HG02623 (cell line): ENCODE measurements at regions not wholly inside any gene's neighbourhood (a gene's known extent, or its start where the extent isn't known, plus 50 kb on each side); places are given as distances from the start of the nearest gene placed in this dataset.

Experiments
- ATAC-seq: cut with Tn5 transposase; IDR thresholded peaks from one replicate; pipeline ENCODE4 v1.9.1; 2021; ENCODE audit warnings: moderate library complexity; ENCODE audit not compliant: unreplicated experiment

DNA sequence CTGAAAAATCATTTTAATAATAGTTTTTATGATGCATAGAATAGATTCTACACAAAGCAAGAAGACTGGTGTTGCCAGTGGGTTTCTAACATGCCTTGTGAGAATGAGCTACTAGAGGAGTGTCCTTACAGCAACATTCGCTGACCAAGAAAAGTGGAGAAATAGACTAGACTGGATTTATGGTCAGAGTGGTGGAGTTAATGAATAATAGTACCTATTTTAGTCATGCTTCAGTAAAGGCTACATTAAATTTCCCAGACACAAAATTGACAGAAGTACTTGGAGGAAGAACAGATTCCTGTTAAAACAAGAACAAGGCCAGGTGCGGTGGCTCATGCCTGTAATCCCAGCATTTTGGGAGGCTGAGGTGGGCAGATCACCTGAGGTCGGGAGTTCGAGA, 539.2 kb downstream of the ETS1 start:
- ATAC-seq = no peak

DNA sequence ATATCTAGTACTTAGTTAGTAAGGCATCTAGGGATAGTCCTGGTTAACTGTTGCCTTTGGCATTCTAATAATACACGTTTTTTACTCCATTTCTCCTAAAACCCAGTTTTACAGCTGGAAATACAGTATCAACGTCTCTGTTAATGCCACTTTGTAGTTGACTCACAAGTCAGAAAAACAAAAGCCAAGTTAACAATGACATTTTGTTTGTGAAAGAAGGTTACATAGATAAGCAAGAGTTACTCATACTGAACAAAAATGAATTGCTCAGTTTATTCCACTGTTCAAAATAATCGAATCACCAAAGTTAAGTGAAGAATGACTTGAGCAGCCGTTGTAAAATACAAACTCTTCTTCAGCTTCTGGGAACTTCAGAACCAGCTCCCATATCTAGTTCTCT, 540.3 kb downstream of the ETS1 start:
- no peak for ATAC-seq

DNA sequence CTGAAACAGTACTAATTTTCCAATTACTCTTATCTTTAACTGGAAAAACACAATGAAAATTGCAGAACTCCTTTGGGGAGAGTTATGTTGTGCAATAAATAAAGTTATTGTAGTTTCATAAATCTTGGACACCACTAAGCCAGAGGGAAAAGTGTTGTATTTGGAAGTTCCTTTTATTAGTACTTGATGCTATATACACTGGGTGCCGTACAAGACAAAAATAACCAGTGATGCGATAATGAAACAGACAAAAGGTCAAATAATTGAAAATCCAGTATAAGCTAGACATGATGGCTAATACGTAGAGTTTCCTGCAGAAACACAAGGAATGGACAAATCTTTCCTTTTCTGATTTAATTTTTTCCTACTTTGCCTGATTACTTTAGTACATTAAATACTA, 541.1 kb downstream of the ETS1 start:
- ATAC-seq = no peak

DNA sequence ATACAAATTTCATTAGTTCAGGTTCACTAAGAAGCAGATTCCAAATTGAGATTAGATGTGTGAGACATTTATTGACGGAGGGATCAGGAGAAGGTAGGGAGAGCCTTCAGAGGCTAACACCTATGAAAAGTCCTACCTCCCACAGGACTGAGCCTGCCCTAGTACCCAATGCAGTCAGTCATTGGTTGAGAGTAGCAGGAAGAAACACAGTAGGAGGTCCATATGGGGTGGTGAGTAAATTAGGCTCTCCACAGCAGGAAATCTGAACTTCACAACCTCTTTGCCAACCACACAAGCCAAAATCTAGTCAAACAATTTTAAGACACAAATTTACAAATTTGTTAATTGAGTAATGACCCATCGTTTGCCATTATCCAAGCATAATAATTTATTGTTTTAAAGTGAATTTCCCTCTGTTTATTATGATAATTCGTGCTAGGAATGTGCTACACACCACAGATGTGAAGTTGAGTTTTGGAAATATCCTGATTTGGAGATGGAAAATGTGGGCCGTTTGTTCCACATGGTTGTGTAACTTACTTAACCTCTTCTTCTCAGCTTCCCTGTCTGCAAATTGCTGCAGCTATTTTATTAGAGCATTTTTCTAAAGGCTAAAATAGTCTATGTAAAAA, 542.1 kb downstream of the ETS1 start:
- ATAC-seq = no peak

DNA sequence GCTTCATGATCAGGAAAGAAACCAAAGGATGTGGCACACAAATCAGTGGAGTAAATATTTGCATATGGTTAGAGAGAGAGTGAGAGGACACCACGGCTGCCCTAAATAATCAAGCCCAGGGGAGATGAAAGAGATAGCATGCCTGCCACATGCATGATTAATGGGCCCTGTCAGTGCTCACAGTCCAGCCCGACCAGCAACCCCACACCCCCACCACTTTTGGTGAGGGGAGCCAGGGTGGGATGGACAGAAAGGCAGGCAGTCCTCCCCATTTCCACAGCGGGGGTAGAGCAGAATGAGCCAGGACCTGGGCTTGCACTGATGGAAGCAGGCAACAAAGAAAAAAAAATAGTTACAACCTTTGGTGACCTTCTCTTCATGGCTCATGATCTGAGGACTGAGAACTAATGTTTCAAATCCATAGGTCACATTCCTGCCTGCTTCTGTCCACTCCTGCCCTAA, 545.0 kb downstream of the ETS1 start:
- ATAC-seq = no peak

DNA sequence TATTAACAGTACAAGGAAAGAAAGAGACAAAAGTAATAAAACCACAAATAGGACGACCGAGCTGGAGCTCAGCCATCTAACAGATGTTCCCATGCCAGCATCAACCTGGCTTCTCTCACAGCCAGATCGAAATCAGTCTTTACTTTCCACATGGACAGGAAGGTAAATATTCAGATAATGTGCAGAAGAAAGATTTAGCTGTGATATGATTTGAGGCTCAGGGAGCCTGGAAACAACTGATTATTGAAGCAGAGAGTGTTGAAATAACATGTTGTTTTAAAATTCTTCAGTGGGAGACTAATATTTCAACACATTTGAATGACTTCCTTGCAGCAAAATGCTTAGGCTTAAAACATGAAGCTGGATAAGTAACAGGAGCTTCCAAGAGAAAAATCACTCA, 546.8 kb downstream of the ETS1 start:
- no peak for ATAC-seq

DNA sequence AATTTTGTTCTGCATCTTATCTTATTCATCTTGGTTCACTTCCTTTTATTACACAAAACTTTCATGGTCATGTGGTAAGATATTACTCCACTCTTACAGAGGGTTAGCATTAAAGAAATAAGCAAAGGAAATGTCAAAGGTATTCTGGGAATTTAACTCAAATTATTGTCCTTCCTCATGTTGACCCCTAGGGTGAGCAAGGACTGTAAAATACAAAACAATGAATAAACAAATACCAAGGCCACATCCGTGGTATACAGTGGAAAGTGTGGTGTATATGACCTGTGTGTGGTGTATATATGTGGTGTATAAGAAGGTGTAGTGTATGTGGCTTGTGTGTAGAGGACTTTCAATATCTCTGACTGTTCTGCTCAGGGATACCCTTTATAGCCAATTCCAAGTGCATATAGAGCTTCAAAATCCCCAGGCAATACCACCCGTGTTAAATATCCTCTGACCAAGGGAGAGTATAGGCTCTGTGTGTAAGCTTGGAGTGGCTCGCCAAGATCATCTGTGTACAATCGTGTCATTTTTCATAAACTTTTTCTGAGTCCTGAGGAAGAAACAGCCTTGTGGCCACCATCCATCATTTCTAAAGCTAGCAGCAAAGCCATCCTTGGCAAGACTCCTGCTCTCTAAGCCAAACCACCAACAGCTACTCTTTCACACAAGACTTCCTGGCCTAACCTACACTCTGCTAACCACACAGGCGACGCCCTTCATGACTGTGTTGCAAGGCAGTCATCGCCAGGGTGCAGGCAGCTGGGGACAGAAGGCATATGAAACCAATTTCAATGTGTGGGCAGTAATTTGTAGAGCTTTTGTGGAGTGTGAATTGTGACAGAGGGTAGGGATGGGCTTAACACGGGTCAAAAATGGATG, 548.0 kb downstream of the ETS1 start:
- ATAC-seq = peak; percentile 92

DNA sequence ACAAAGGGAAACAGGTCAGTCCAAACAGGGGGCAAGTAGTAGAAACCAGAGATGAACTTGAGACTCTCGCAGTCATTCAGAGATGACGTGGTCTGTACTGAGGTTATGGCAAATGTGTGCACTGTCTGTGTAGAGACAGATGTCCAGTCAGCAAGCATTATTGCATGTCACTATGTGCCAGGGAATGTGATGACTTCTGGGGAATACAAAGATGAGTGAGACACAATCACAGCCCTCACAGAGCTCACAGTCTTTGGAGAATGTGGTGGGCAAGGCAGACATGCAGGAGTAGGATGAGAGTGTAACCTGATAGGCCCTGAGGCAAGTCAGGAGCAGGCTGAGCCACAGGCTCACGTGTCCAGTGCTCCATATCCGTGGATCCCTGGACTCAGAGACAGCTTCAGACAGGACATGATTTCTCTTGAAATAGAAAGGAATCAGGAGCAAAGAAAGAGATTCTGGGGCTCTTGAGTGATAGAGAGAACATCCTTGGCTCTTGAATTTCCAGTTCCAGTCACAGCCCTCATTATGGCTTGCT, 550.7 kb downstream of the ETS1 start:
- no peak for ATAC-seq

DNA sequence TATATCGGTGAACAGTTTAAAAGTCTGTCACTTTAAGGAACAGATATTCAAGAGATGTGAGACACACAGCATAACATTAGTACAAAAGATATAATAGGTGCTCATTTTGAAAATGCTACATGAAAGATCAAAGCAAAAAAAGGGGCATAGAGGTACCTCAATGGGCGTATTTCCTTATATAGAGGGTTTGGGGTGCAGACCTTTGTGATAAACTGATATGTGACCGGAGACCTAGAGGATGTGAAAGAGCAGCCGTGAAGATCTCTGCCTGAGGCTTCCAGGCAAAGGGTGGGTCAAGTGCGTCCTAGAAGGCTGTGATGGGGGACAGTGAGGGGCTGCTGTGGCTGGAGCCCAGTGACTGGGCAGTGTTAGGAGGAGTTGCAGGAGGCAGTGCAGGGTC, 551.4 kb downstream of the ETS1 start:
- ATAC-seq = no peak

DNA sequence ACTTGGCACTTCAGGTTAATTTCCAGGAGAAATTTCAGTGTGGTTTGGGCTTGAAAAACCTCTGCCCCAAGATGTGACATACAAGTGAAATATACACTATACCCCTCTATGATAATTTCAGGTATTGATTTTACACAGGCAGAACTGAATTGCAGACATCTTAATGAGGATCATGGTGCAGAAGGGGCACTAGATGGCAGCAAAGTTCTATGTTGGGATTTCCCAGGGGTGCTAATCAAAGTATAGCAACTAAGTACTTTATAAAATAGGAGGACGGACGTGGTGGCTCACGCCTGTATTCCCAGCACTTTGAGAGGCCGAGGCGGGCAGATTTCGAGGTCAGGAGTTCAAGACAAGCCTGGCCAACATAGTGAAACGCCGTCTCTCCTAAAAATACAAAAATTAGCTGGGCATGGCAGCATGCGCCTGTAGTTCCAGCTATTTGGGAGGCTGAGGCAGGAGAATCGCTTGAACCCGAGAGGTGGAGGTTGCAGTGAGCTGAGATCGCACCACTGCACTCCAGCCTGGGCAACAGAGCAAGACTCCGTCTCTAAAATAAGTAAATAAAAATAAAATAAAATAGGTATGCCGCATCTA, 555.7 kb downstream of the ETS1 start:
- peak; percentile 93 for ATAC-seq

DNA sequence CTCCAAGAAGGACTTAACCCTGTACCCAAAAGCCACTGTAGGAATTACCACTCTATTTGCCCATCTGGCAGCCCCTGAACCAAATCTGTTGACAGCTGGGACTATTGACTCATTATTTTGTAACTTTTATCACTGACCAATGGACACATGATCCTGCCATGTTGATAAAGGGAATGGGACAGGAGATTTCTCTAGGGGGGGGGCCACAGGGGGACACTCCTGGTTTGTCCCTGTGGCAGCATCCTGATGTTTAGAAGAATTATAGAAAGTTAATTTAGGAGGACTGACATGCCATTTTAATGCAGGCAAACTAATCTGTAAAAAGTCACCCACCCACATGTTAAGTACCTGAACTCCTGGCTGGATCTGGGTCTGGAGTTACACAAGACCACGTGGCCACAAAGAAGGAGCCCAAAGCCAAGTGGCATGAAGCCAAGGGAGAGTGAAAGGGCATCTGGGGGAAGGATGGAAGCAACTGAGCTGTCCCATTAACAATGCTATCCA, 558.1 kb downstream of the ETS1 start:
- no peak for ATAC-seq

DNA sequence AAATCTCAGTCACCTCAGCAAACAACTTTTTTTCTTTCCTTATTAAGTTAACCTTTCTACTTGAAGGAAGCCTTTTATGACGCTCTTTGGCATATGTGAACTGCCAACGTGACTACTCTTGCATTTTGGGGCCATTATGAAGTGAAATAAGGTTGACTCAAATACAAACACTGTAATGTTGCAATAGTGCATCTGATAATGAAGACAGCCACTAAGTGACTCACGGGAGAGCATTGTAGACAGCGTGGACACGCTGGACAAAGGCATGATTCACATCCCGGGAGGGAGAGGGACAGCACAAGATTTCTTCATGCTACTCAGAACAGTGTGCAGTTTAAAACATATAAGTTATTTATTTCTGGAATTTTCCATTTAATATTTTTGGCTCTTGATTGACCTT, 560.8 kb downstream of the ETS1 start:
- no peak for ATAC-seq

DNA sequence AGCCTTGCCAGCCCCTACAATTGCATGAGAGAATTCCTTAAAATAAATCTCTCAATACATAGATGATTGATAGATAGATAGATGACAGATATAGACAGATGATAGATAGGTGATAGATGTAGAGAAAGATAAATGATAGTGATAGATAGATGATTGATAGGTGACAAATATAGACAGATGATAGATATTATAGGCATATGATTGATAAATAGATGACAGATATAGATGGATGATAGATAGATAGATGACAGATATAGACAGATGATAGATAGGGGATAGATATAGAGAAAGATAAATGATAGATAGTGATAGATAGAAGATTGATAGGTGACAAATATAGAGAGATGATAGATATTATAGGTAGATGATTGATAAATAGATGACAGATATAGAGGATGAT, 564.6 kb downstream of the ETS1 start:
- ATAC-seq = no peak

DNA sequence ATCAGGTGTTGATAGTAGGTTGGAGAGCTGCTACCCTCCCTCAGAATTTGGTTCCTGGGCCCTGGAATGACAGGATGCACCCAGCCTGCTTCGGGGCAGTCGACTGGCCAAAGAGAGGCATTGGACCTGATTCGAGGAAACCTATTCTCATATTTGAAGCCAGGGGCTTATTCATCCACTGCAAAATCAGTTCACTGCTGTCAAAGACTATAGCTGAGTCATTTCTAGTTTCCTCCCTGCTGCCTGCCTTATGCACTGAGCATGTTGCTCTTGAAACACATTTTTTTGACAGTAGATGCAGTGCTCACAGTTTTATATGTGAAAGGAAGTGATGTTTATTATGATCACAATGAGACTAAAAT, 565.4 kb downstream of the ETS1 start:
- ATAC-seq = no peak

DNA sequence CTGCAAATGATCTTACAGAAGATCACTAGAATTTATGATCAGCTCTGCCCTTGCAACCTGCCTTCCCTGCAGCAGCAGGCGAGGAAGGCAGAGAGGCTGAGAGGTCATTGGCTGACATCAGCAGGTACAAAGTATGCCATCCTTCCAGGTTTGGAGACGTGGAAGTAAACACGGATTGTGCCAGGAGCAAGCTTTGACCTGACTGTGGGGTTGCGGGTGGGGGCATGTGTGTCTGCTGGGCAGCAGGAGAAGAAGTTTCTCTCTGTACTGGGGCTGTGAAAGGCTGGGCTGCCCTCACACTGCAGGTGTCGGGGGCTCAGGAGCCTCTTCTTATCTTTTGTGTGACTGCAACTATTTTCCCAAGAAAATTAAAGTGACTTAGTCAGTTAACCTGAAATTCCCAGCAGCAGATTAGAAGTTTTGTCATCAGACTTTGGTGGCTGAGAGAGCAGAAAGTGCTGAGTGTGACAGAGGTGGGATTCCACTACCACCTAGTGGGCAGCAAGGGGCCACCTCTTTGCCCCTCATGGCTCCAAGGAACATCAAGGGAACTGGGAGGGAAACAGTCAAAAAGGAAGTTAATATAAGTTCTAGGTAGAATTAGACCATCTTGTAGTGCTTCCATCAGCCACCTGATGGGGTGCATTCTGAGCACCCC, 565.9 kb downstream of the ETS1 start:
- no peak for ATAC-seq

DNA sequence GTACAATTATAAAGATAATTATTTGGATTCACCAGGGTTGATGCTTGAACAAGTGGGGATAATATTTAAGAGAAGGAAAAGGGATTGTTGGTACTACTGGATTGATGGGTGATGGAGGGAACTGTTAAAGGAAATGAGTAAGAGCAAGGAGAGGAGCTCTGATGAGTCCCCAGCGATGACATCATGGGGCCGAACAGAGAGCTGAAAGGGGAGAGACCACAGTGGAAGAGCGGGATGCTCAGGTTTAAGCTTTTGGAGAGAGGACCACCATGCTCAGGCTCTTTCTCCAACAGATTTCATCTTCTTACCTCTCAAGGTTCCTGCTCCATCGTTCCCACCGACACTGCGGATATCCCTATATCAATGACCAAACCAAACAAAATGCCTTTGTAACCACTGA, 568.7 kb downstream of the ETS1 start:
- ATAC-seq = no peak

DNA sequence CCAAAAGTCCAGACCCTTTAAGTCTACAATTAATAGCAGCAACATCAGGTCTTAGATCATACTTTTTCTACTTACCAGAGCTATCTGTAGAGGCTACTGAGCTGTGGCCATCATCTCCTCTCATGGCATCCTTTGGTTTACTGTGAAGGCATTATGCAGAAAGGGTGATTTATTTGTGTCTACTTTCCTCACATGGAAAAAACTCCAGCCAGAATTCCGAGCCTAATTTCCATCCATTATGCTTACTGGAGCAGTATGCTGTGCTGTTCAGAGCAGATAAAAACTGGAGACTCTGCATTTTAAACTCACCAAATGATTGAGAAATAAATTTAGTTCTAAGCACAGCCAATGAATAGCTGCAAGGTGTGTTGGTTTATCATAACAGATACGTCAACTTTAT, 581.8 kb downstream of the ETS1 start:
- ATAC-seq = no peak

DNA sequence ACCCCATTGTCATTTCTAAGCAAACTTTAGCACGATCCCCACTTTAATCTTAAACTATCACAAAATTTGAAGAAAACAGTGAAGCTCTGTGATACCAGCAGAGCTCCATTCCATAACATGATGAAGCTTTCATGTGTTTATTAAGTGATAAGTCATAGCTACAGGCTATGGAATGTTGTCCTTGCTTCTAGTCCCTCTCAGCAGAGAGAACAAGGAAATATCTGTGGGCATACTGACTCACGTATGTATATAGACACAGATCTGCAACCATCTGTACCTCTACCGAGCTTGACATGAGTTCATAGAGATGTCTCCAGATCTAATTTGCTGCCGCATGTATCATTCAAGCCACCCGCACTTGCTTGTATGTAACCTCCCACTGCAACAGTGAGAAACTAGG, 588.9 kb downstream of the ETS1 start:
- ATAC-seq = no peak

DNA sequence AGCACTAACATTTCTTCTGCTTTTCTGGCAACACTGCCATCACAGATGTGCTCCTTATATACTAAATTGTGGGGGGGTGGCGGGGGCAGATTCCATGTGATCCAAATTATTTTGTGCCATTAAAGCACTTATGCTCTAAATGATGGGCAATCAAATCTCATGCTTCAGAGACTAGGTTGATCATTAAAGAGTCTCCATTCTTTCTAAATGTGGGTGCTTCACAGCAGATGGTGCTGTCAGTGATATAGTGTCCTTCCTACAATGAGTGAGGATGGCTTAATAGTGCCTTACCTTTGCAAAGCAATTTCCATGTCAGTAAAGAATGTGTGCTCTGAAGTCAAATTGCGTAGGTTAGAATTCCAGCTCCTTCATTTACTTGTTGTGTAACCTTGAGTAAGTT, 589.8 kb downstream of the ETS1 start:
- ATAC-seq = no peak

DNA sequence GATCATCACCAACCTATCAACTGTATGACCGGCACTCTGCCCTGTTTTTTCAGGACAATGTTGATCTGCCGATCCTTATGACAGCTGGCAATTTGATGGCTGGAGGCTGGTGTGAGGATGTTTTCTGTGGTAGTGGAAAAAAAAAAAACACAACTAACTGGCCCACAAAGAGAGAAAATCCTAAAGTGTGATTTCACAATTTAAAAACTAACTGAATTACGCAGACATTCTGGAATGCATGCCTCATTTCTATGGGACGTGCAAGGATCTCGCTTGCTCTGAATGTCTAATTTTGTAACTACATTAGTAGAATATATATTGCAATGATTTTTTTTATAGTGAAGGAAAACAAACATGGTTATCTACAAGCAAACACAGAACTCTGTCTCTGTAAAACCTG, 590.5 kb downstream of the ETS1 start:
- ATAC-seq = no peak

DNA sequence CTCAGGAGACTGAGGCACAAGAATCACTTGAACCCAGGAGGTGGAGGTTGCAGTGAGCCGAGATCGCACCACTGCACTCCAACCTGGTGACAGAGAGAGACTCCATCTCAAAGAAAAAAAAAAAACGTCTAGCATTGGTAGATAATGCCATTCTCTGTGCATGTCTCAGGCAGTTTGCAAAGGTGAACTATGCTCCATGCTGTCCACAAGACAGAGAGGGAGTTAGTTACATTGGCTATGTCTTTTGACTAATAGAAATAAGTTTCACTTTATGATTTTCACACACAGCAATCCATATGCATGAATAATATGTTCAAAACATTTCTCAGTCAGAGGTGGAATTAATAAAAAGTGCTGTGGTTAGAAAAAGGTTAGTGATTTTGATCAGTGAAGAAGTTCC, 591.4 kb downstream of the ETS1 start:
- ATAC-seq = no peak
